ENCODE measurements at regions not wholly inside any gene's neighbourhood (a gene's known extent, or its start where the extent isn't known, plus 50 kb on each side); places are given as distances from the start of the nearest gene placed in this dataset.

DNA sequence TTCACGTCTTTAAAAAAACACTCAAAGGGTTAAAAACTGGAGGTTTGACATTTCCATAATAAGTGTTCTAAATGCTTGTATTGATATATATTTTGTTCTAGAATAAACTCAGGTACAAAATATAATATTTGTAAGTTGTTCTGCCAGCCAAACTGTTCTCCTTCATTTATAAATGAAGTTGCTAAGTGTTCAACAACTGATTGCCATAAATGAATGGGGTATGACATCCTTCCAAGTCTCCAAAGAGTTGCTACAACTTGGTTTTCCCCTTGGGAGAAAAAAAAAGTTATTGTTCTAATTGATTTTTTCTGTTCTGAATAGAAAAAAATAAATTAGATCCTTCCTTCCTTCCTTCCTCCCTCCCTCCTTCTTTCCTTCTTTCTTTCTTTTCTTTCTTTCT, 65.4 kb upstream of the BLID start:
- TF ChIP-seq CTCF (IDR thresholded peaks at IDR 0.05; ENCODE audit: low read depth, low read length): no peak
- TF ChIP-seq POLR2A (IDR thresholded peaks at IDR 0.05; ENCODE audit: extremely low read depth, insufficient read length): no peak
- TF ChIP-seq MYC (IDR thresholded peaks at IDR 0.05; ENCODE audit: low read depth, low read length): no peak
